ENCODE measurements at regions not wholly inside any gene's neighbourhood (a gene's known extent, or its start where the extent isn't known, plus 50 kb on each side); places are given as distances from the start of the nearest gene placed in this dataset.

- TF ChIP-seq CTCF (IDR thresholded peaks at IDR 0.05) (no peak), POLR2A (IDR thresholded peaks at IDR 0.05) (no peak)
These were observed 85.9 kb upstream of the C2CD4B start for GRCh38 chr15:62250978-62251377.

Measured in heart left ventricle (tissue), 13 donors.